ENCODE measurements at regions not wholly inside any gene's neighbourhood (a gene's known extent, or its start where the extent isn't known, plus 50 kb on each side); places are given as distances from the start of the nearest gene placed in this dataset.

- no peak for DNase-seq (ENCODE audit: low read depth in 2 of 2)
Observed at GRCh38 chr22:19574247-19574646, 50.0 kb upstream of the CLDN5 start.

GRCh38 chr22:19576460-19577421 is 52.5 kb upstream of the CLDN5 start:
- DNase-seq (ENCODE audit: low read depth in 2 of 2): peak; percentile 21 to 42

- DNase-seq (ENCODE audit: low read depth in 2 of 2): no peak
Observed at GRCh38 chr22:19577422-19577966, 53.3 kb upstream of the CLDN5 start.

GRCh38 chr22:19578180-19579004 is 54.2 kb upstream of the CLDN5 start:
- DNase-seq (ENCODE audit: low read depth in 2 of 2): no peak

- no peak for DNase-seq (ENCODE audit: low read depth in 2 of 2)
Observed at GRCh38 chr22:19579115-19579811, 55.1 kb upstream of the CLDN5 start.

GRCh38 chr22:19579880-19580279 is 55.7 kb upstream of the CLDN5 start:
- DNase-seq (ENCODE audit: low read depth in 2 of 2): no peak

- DNase-seq (ENCODE audit: low read depth in 2 of 2): no peak
Observed at GRCh38 chr22:19580291-19580890, 56.2 kb upstream of the CLDN5 start.

- no peak for DNase-seq (ENCODE audit: low read depth in 2 of 2)
Observed at GRCh38 chr22:19582033-19582693, 58.0 kb upstream of the CLDN5 start.

- no peak for DNase-seq (ENCODE audit: low read depth in 2 of 2)
Observed at GRCh38 chr22:19586922-19587684, 62.9 kb upstream of the CLDN5 start.

- DNase-seq (ENCODE audit: low read depth in 2 of 2): no peak
Observed at GRCh38 chr22:19590696-19591095, 66.5 kb upstream of the CLDN5 start.

GRCh38 chr22:19591568-19591967 is 67.4 kb upstream of the CLDN5 start:
- no peak for DNase-seq (ENCODE audit: low read depth in 2 of 2)

- DNase-seq (ENCODE audit: low read depth in 2 of 2): no peak
Observed at GRCh38 chr22:19592464-19592863, 68.3 kb upstream of the CLDN5 start.

- no peak for DNase-seq (ENCODE audit: low read depth in 2 of 2)
Observed at GRCh38 chr22:19593991-19594569, 69.9 kb upstream of the CLDN5 start.

- no peak for DNase-seq (ENCODE audit: low read depth in 2 of 2)
Observed at GRCh38 chr22:19595532-19595931, 71.3 kb upstream of the CLDN5 start.

GRCh38 chr22:19596680-19597398 is 72.6 kb upstream of the CLDN5 start:
- no peak for DNase-seq (ENCODE audit: low read depth in 2 of 2)

GRCh38 chr22:19597399-19597735 is 73.2 kb upstream of the CLDN5 start:
- peak in 1 of 2 donors; percentile 13 for DNase-seq (ENCODE audit: low read depth in 2 of 2)

- no peak for DNase-seq (ENCODE audit: low read depth in 2 of 2)
Observed at GRCh38 chr22:19598054-19598855, 74.0 kb upstream of the CLDN5 start.

- no peak for DNase-seq (ENCODE audit: low read depth in 2 of 2)
Observed at GRCh38 chr22:19599004-19599403, 74.8 kb upstream of the CLDN5 start.
